Colonic mucosa (tissue), 4 donors: ENCODE measurements at regions not wholly inside any gene's neighbourhood (a gene's known extent, or its start where the extent isn't known, plus 50 kb on each side); places are given as distances from the start of the nearest gene placed in this dataset.
"Not testable (repeated sequence)": the region's sequence is repeated elsewhere in the genome, so short reads cannot be mapped to it uniquely, and the experiment has no call there.

Experiments used
- DNase-seq: peaks from one replicate; pipeline ENCODE4 v3.0.0-alpha.2; 2020
- H3K27ac ChIP-seq: fragments of 200-600 bp; one replicate; pipeline ENCODE4 v1.8.0; 2021
- H3K27me3 ChIP-seq: fragments of 200-600 bp; one replicate; pipeline ENCODE4 v1.8.0; 2021
- H3K36me3 ChIP-seq: fragments of 200-600 bp; one replicate; pipeline ENCODE4 v1.8.0; 2021
- H3K4me1 ChIP-seq: fragments of 200-600 bp; one replicate; pipeline ENCODE4 v1.8.0; 2021; ENCODE audit warnings: mild to moderate bottlenecking
- H3K4me3 ChIP-seq: fragments of 200-600 bp; one replicate; pipeline ENCODE4 v1.8.0; 2021
- H3K9ac ChIP-seq, 2 donors: one replicate each; pipeline ENCODE4 v1.7.0; 2013; ENCODE audit warnings: control low read depth in 2 of 2, low read depth in 2 of 2, low read length in 2 of 2
- H3K9me3 ChIP-seq: fragments of 200-600 bp; one replicate; pipeline ENCODE4 v1.8.0; 2021
- CTCF ChIP-seq: fragments of 200-600 bp; IDR thresholded peaks from one replicate; pipeline ENCODE4 v1.8.0; 2022; ENCODE audit warnings: antibody characterized with exemption, mild to moderate bottlenecking
- intact Hi-C: fragments of 100-400 bp; cut with DNase I; formaldehyde crosslinking; loops from one replicate; pipeline ENCODE4 v1.14.1; 2022
- donor health status: healthy.
- donor health status: DM: no; HTN: no; CAD: no.
- donor health status: DM: no; HTN: no; CAD: no.

GRCh38 chr15:83335542-83335941 is 51.1 kb upstream of the BNC1 start:
- H3K9me3 ChIP-seq, H3K9ac ChIP-seq, H3K27me3 ChIP-seq, H3K4me3 ChIP-seq, intact Hi-C loops, H3K27ac ChIP-seq, DNase-seq, H3K36me3 ChIP-seq, H3K4me1 ChIP-seq: not testable (repeated sequence)

GRCh38 chr15:83339396-83339795 is 54.9 kb upstream of the BNC1 start:
- H3K27me3 ChIP-seq = no peaks in the 10 kb centered on the region
- no peak for TF ChIP-seq CTCF
- no peaks in the 10 kb centered on the region for H3K4me1 ChIP-seq
- no peak overlapping the region for H3K9ac ChIP-seq
- no peaks in the 10 kb centered on the region for H3K9me3 ChIP-seq
- intact Hi-C loops = no loop called here
- H3K27ac ChIP-seq = no peak overlapping the region
- DNase-seq = no peak
- H3K4me3 ChIP-seq = no peak overlapping the region
- no peaks in the 10 kb centered on the region for H3K36me3 ChIP-seq

- Histone ChIP-seq H3K4me1 (no peaks in the 10 kb centered on the region), H3K4me3 (no peak overlapping the region), H3K9ac (no peak overlapping the region), H3K9me3 (no peaks in the 10 kb centered on the region), H3K27ac (no peak overlapping the region), H3K36me3 (no peaks in the 10 kb centered on the region), H3K27me3 (no peaks in the 10 kb centered on the region)
- no peak for TF ChIP-seq CTCF
- no peak for DNase-seq
- intact Hi-C loops = no loop called here
These were observed 55.6 kb upstream of the BNC1 start for GRCh38 chr15:83340087-83340486.

GRCh38 chr15:83346342-83346741 is 61.9 kb upstream of the BNC1 start:
- no peak overlapping the region for H3K27ac ChIP-seq
- H3K36me3 ChIP-seq = no peaks in the 10 kb centered on the region
- no peak overlapping the region for H3K4me3 ChIP-seq
- H3K9ac ChIP-seq = no peak overlapping the region
- TF ChIP-seq CTCF = no peak
- intact Hi-C loops = no loop called here
- H3K9me3 ChIP-seq = no peaks in the 10 kb centered on the region
- no peaks in the 10 kb centered on the region for H3K4me1 ChIP-seq
- no peak for DNase-seq
- H3K27me3 ChIP-seq = no peaks in the 10 kb centered on the region

- H3K9ac ChIP-seq = no peak overlapping the region
- H3K27me3 ChIP-seq = no peaks in the 10 kb centered on the region
- H3K4me1 ChIP-seq = no peaks in the 10 kb centered on the region
- intact Hi-C loops = no loop called here
- H3K27ac ChIP-seq = no peak overlapping the region
- no peak overlapping the region for H3K4me3 ChIP-seq
- no peaks in the 10 kb centered on the region for H3K9me3 ChIP-seq
- TF ChIP-seq CTCF = no peak
- no peak for DNase-seq
- no peaks in the 10 kb centered on the region for H3K36me3 ChIP-seq
These were observed 67.7 kb upstream of the BNC1 start for GRCh38 chr15:83352119-83352518.

- Histone ChIP-seq H3K27me3 (no peaks in the 10 kb centered on the region), H3K36me3 (no peaks in the 10 kb centered on the region), H3K9ac (no peak overlapping the region), H3K27ac (no peak overlapping the region), H3K4me1 (no peaks in the 10 kb centered on the region), H3K9me3 (no peaks in the 10 kb centered on the region), H3K4me3 (no peak overlapping the region)
- DNase-seq = no peak
- no peak for TF ChIP-seq CTCF
- intact Hi-C loops = no loop called here
These were observed 72.3 kb upstream of the BNC1 start for GRCh38 chr15:83356501-83357399.
